ENCODE measurements at regions not wholly inside any gene's neighbourhood (a gene's known extent, or its start where the extent isn't known, plus 50 kb on each side); places are given as distances from the start of the nearest gene placed in this dataset.

- no peak for DNase-seq (ENCODE audit: low read depth)
- TF ChIP-seq CTCF (conservative IDR thresholded peaks at IDR 0.05; ENCODE audit: low read depth, low read length) = no peak
- no peak overlapping the region for H3K4me3 ChIP-seq (ENCODE audit: low read length)
Measured at GRCh38 chr2:217684431-217685254, 318.2 kb downstream of the TNS1 start.

GRCh38 chr2:217683106-217683870, 319.5 kb downstream of the TNS1 start:
- no peak overlapping the region for H3K4me3 ChIP-seq (ENCODE audit: low read length)
- TF ChIP-seq CTCF (conservative IDR thresholded peaks at IDR 0.05; ENCODE audit: low read depth, low read length) = no peak
- DNase-seq (ENCODE audit: low read depth) = no peak

GRCh38 chr2:217681791-217682190, 321.0 kb downstream of the TNS1 start:
- TF ChIP-seq CTCF (conservative IDR thresholded peaks at IDR 0.05; ENCODE audit: low read depth, low read length) = no peak
- H3K4me3 ChIP-seq (ENCODE audit: low read length) = no peak overlapping the region
- DNase-seq (ENCODE audit: low read depth) = no peak

- DNase-seq (ENCODE audit: low read depth) = no peak
- H3K4me3 ChIP-seq (ENCODE audit: low read length) = no peak overlapping the region
- no peak for TF ChIP-seq CTCF (conservative IDR thresholded peaks at IDR 0.05; ENCODE audit: low read depth, low read length)
Measured at GRCh38 chr2:217680381-217680780, 322.4 kb downstream of the TNS1 start.

- DNase-seq (ENCODE audit: low read depth) = no peak
- TF ChIP-seq CTCF (conservative IDR thresholded peaks at IDR 0.05; ENCODE audit: low read depth, low read length) = no peak
- no peak overlapping the region for H3K4me3 ChIP-seq (ENCODE audit: low read length)
Measured at GRCh38 chr2:217673627-217674026, 329.2 kb downstream of the TNS1 start.

DNA sequence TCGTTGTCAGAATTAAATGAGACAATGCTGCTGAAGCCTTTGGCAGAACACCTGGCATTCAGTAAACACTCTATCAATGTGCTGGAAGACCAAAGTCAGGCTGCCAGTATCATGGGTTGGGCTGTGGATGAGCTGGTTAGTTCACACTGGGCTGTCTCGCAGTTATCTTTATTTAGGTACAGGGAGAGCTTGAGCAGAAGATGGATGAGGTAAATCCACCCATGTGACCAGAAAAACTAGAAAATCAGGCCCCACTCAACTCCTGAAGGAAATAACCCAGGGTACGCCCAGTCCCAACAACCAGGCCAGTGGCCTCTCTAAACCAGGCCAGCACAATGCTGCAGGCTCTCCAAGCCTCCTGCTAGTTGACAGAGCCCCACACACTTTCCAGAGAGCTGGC, 330.3 kb downstream of the TNS1 start:
- DNase-seq (ENCODE audit: low read depth) = no peak
- TF ChIP-seq CTCF (conservative IDR thresholded peaks at IDR 0.05; ENCODE audit: low read depth, low read length) = no peak

More for the DNA sequence above, 330.3 kb downstream of the TNS1 start:
- H3K4me3 ChIP-seq (ENCODE audit: low read length) = no peak overlapping the region

Data from retinal pigment epithelial cell (primary cell).